ENCODE measurements at regions not wholly inside any gene's neighbourhood (a gene's known extent, or its start where the extent isn't known, plus 50 kb on each side); places are given as distances from the start of the nearest gene placed in this dataset.

DNA sequence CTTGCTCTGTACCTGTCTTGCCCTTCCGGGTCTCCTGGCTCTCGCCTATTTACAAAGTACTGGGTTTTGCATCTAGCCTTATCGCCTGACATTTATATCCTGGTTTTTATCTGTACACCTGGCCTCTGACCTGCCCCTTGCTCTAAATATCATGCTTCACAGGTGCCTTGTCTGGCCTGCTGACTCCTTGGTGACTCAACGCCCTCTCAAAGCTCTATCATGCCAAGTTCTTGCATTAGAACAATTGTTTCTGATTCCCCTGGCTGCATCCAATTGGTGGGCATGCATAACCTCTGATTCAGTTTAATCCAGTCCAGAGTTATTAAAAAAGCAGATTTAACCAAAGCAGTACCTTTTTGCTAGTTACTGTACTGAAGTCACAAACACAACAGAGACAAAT is 113.9 kb upstream of the CCDC68 start:
- TF ChIP-seq EZH2 (IDR thresholded peaks at IDR 0.05) (no peak), POLR2AphosphoS5 (IDR thresholded peaks at IDR 0.05; ENCODE audit: borderline replicate concordance, low read depth, low read length) (no peak)
